Uterus (tissue), 3 donors: ENCODE measurements at regions not wholly inside any gene's neighbourhood (a gene's known extent, or its start where the extent isn't known, plus 50 kb on each side); places are given as distances from the start of the nearest gene placed in this dataset.

Source experiments
- DNase-seq, 2 donors: peaks; one replicate each; pipeline ENCODE4 v3.0.0-alpha.2; 2019 to 2020
- H3K27ac ChIP-seq, 2 donors: fragments of 200-600 bp; sonication (generic); 1 replicate in 1 of 2; 2 replicates in 1 of 2; pipeline ENCODE4 v1.5.1; 2016 to 2018
- H3K27me3 ChIP-seq, 2 donors: fragments of 200-600 bp; sonication (generic); one replicate each; pipeline ENCODE4 v1.5.1; 2018 to 2019; ENCODE audit warnings: control low read depth in 1 of 2
- H3K36me3 ChIP-seq, 2 donors: fragments of 200-600 bp; sonication (generic); one replicate each; pipeline ENCODE4 v1.5.1; 2019; ENCODE audit warnings: control low read depth in 1 of 2
- H3K4me1 ChIP-seq, 2 donors: fragments of 200-600 bp; sonication (generic); one replicate each; pipeline ENCODE4 v1.5.1; 2018 to 2019; ENCODE audit warnings: control low read depth in 1 of 2
- H3K4me3 ChIP-seq, 2 donors: fragments of 200-600 bp; sonication (generic); 1 replicate in 1 of 2; 2 replicates in 1 of 2; pipeline ENCODE4 v1.5.1; 2018 to 2019; ENCODE audit warnings: mild to moderate bottlenecking in 1 of 2
- H3K9me3 ChIP-seq, 2 donors: fragments of 200-600 bp; sonication (generic); one replicate each; pipeline ENCODE4 v1.5.1; 2019; ENCODE audit warnings: control low read depth in 1 of 2
- POLR2A ChIP-seq, 2 donors: fragments of 450-650 bp; IDR thresholded peaks; one replicate each; pipeline ENCODE4 v1.6.1; 2016; ENCODE audit warnings: antibody characterized with exemption in 2 of 2, mild to moderate bottlenecking in 1 of 2, moderate library complexity in 1 of 2
- intact Hi-C: fragments of 100-400 bp; cut with DNase I; formaldehyde crosslinking; loops from one replicate; pipeline ENCODE4 v1.15.1; 2023; ENCODE audit warnings: low total_unique reads
- TF ChIP-seq, protein P1 (sequence below), 4 experiments: fragments of 200-600 bp in 2 of 4; fragments of 450-650 bp in 2 of 4; sonication (generic) in 2 of 4; IDR thresholded peaks; one replicate each; pipeline ENCODE4 v1.5.1; 2016 to 2019; ENCODE audit warnings: antibody characterized with exemption in 4 of 4, mild to moderate bottlenecking in 2 of 4, moderate library complexity in 1 of 4
- donor health status: DM: yes; HTN: yes; CAD: no.

DNA sequence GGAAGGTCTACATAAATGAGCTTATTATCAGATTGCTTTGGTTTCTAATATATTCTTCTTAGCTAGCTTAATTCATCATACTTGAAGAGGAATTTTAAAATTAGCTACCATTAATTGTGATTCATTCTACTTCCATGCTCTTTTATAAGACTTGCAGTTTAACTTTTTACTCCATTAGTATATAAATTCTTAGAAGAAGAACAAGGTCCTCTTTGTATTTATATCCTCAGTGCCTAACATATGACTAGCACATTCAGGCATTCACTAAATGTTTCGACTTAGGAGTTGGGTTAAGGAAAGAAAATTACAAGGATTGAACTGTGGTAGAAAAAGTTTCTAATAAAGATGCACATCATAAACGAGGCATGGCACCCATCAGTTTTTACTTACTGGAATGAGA is 1135.5 kb downstream of the JRKL start:
- H3K4me3 ChIP-seq = no peak overlapping the region
- H3K36me3 ChIP-seq = no peaks in the 10 kb centered on the region
- no peaks in the 10 kb centered on the region for H3K9me3 ChIP-seq
- DNase-seq = no peak
- TF ChIP-seq, protein P1, sequence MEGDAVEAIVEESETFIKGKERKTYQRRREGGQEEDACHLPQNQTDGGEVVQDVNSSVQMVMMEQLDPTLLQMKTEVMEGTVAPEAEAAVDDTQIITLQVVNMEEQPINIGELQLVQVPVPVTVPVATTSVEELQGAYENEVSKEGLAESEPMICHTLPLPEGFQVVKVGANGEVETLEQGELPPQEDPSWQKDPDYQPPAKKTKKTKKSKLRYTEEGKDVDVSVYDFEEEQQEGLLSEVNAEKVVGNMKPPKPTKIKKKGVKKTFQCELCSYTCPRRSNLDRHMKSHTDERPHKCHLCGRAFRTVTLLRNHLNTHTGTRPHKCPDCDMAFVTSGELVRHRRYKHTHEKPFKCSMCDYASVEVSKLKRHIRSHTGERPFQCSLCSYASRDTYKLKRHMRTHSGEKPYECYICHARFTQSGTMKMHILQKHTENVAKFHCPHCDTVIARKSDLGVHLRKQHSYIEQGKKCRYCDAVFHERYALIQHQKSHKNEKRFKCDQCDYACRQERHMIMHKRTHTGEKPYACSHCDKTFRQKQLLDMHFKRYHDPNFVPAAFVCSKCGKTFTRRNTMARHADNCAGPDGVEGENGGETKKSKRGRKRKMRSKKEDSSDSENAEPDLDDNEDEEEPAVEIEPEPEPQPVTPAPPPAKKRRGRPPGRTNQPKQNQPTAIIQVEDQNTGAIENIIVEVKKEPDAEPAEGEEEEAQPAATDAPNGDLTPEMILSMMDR (IDR thresholded peaks at IDR 0.05) = no peak
- no peak for TF ChIP-seq POLR2A (IDR thresholded peaks at IDR 0.05)
- no peaks in the 10 kb centered on the region for H3K4me1 ChIP-seq
- intact Hi-C loops = no loop called here
- no peaks in the 10 kb centered on the region for H3K27me3 ChIP-seq
- H3K27ac ChIP-seq = no peak overlapping the region

DNA sequence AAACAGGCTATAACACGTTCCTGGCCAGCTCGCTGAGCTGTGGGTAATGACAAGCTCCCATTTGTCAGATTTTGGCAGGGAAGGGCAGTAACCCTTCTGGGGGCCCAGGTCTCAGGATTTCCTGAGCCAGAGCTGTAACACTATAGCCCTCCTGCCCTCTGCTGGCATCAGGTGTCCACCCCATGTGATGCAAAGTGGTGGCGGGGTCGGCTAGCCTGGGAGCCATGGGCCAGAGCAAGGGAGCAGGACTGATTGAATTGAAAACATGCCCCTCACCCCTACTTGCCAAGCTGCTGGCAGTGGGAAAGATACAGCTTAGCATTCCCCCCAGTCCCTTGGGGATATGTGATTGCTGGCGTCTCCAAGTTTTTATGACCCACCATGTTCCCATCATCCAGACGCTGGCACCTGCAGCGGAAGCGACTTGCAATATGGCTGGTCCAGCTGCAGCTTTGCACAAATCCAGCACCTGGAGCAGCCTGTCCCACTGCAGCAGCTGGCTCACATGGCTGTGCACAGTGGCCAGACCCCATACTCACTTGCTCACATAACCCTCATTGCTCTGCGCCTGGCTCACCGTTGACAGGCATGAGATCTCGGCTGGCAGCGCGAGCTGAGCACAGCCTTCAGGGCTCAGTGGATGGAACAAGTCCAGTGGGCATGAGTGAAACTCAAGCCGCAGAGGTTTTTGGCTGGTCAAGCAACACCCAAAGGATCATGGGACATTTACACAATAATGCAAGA is 1147.8 kb downstream of the JRKL start:
- intact Hi-C loops = no loop called here
- no peaks in the 10 kb centered on the region for H3K4me1 ChIP-seq
- no peak overlapping the region for H3K27ac ChIP-seq
- peaks cover 0 to 2% of the 10 kb centered on the region in 2 donors for H3K36me3 ChIP-seq
- no peak overlapping the region for H3K4me3 ChIP-seq
- TF ChIP-seq, protein P1 (IDR thresholded peaks at IDR 0.05) = no peak
- TF ChIP-seq POLR2A (IDR thresholded peaks at IDR 0.05) = no peak
- no peaks in the 10 kb centered on the region for H3K9me3 ChIP-seq
- H3K27me3 ChIP-seq = no peaks in the 10 kb centered on the region
- DNase-seq = no peak

DNA sequence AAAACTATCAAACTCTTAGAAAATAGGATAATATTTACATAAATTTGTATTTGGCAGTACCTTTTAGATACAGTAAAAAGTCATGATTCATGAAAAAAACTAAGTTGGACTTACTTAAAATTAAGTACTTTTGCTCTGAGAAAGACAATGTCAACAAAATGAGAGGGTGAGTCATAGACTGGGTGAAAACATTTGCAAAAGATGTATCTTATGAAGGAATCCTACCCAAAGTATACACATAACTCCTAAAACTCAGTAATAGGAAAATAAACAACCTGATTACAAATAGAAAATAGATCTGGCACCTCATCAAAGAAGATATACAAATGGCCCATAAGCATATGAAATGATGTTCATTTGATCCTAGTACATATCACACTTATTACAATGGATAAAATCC is 1154.6 kb downstream of the JRKL start:
- no peak overlapping the region for H3K27ac ChIP-seq
- no peak for DNase-seq
- H3K27me3 ChIP-seq = no peaks in the 10 kb centered on the region
- TF ChIP-seq, protein P1 (IDR thresholded peaks at IDR 0.05) = no peak
- no peak for TF ChIP-seq POLR2A (IDR thresholded peaks at IDR 0.05)
- intact Hi-C loops = no loop called here
- H3K9me3 ChIP-seq = no peaks in the 10 kb centered on the region
- no peak overlapping the region for H3K4me3 ChIP-seq
- H3K4me1 ChIP-seq = no peaks in the 10 kb centered on the region
- H3K36me3 ChIP-seq = no peaks in the 10 kb centered on the region

DNA sequence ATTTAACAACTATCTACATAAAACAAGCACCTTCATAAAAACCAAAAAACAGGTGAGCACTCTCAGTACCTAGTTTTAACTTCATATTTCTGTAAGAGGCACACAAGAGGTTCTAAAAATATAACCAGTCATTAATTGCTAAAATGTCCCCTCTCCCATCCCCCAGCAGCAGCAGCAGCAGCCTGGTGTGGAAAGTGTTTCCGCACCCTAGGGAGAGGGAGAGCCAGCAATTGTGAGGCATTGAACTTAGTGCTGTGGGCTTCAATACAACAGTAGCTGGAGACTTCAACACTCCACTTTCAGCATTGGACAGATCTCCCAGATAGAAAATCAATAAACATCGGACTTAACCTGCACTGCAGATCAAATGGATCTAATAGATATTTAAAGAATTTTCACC is 1158.5 kb downstream of the JRKL start:
- Histone ChIP-seq H3K27me3 (no peaks in the 10 kb centered on the region), H3K4me3 (no peak overlapping the region), H3K4me1 (no peaks in the 10 kb centered on the region), H3K36me3 (no peaks in the 10 kb centered on the region), H3K9me3 (no peaks in the 10 kb centered on the region), H3K27ac (no peak overlapping the region)
- DNase-seq = no peak
- TF ChIP-seq, protein P1 (IDR thresholded peaks at IDR 0.05) = no peak
- no peak for TF ChIP-seq POLR2A (IDR thresholded peaks at IDR 0.05)
- intact Hi-C loops = no loop called here

DNA sequence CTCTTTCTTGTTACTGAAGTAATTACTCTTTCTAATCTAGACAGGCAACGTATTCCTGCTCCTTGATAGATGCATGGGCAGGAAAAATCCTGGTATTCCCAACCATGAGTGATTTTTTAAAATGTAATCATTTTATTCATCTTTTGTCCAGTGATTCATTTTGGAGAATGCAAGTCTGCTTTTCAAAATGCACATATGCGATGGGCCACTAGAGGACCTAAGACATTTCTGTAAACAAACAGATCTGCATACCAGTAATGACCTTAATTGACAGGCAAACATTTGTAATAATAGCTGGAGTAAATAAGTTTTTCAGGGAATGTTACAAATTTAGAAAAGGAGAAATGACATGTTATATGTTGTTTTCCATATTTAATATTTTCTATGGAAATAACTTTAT is 1167.6 kb downstream of the JRKL start:
- Histone ChIP-seq H3K36me3 (no peaks in the 10 kb centered on the region), H3K4me1 (no peaks in the 10 kb centered on the region), H3K9me3 (no peaks in the 10 kb centered on the region), H3K27ac (no peak overlapping the region), H3K4me3 (no peak overlapping the region), H3K27me3 (no peaks in the 10 kb centered on the region)
- no peak for TF ChIP-seq POLR2A (IDR thresholded peaks at IDR 0.05)
- TF ChIP-seq, protein P1 (IDR thresholded peaks at IDR 0.05) = no peak
- DNase-seq = no peak
- intact Hi-C loops = no loop called here
